Fibroblast of lung (primary cell): ENCODE measurements at regions not wholly inside any gene's neighbourhood (a gene's known extent, or its start where the extent isn't known, plus 50 kb on each side); places are given as distances from the start of the nearest gene placed in this dataset.

Experiments
- DNase-seq, 2 donors: peaks; one replicate each; pipeline versions ENCODE4 v3.0.0 to v3.0.0-alpha.2; 2010; ENCODE audit warnings: low read depth in 2 of 2
- H2AFZ ChIP-seq: 2 replicates; pipeline ENCODE4 v1.5.1; 2012; ENCODE audit warnings: low read length, control low read depth, inconsistent platforms
- H3K27ac ChIP-seq: 2 replicates; pipeline ENCODE4 v1.5.1; 2011; ENCODE audit warnings: low read length, control low read depth; ENCODE audit not compliant: insufficient read depth
- H3K27me3 ChIP-seq: 2 replicates; pipeline ENCODE4 v1.5.1; 2011; ENCODE audit warnings: mild to moderate bottlenecking, low read length; ENCODE audit not compliant: control insufficient read depth, insufficient read depth
- H3K36me3 ChIP-seq: 2 replicates; pipeline ENCODE4 v1.5.1; 2011; ENCODE audit warnings: low read length; ENCODE audit not compliant: control insufficient read depth, insufficient read depth
- H3K4me1 ChIP-seq: 2 replicates; pipeline ENCODE4 v1.5.1; 2011; ENCODE audit warnings: low read length; ENCODE audit not compliant: control insufficient read depth, insufficient read depth; ENCODE audit errors: extremely low read depth
- H3K4me2 ChIP-seq: 2 replicates; pipeline ENCODE4 v1.5.1; 2011; ENCODE audit warnings: low read length, control low read depth; ENCODE audit not compliant: insufficient read depth; ENCODE audit errors: extremely low read depth
- H3K4me3 ChIP-seq, 4 experiments: fragments of 200-600 bp in 1 of 4; sonication (generic) in 1 of 4; replicated peaks in 1 of 4; 2 replicates each; pipeline ENCODE4 v1.5.1; 2011 to 2016; ENCODE audit warnings: low read length in 4 of 4, low read depth in 3 of 4, mild to moderate bottlenecking in 3 of 4, control low read depth in 2 of 4, inconsistent platforms in 1 of 4, mixed read lengths in 1 of 4; ENCODE audit not compliant: insufficient read depth in 1 of 4; ENCODE audit errors: control extremely low read depth in 1 of 4
- H3K79me2 ChIP-seq: 2 replicates; pipeline ENCODE4 v1.5.1; 2012; ENCODE audit warnings: mild to moderate bottlenecking, low read length, inconsistent platforms; ENCODE audit not compliant: control insufficient read depth, insufficient read depth
- H3K9ac ChIP-seq: 2 replicates; pipeline ENCODE4 v1.5.1; 2011; ENCODE audit warnings: mild to moderate bottlenecking, low read length, control low read depth; ENCODE audit not compliant: insufficient read depth
- H3K9me3 ChIP-seq: 2 replicates; pipeline ENCODE4 v1.5.1; 2012; ENCODE audit warnings: low read depth, low read length; ENCODE audit not compliant: control insufficient read depth, insufficient read depth
- H4K20me1 ChIP-seq: 2 replicates; pipeline ENCODE4 v1.5.1; 2011; ENCODE audit warnings: low read length; ENCODE audit not compliant: control insufficient read depth, insufficient read depth; ENCODE audit errors: extremely low read depth
- EZH2 ChIP-seq: IDR thresholded peaks from 2 replicates; pipeline ENCODE4 v1.5.1; 2012; ENCODE audit warnings: low read length, control low read depth, mild to moderate bottlenecking; ENCODE audit errors: missing control alignments
- TF ChIP-seq, protein P1 (sequence below), 2 donors: IDR thresholded peaks in 1 of 2; conservative IDR thresholded peaks in 1 of 2; 1 replicate in 1 of 2; 2 replicates in 1 of 2; pipeline ENCODE4 v1.5.1; 2011 to 2012; ENCODE audit warnings: low read length in 2 of 2, control low read depth in 1 of 2, inconsistent platforms in 1 of 2, low read depth in 1 of 2, mild to moderate bottlenecking in 1 of 2

DNA sequence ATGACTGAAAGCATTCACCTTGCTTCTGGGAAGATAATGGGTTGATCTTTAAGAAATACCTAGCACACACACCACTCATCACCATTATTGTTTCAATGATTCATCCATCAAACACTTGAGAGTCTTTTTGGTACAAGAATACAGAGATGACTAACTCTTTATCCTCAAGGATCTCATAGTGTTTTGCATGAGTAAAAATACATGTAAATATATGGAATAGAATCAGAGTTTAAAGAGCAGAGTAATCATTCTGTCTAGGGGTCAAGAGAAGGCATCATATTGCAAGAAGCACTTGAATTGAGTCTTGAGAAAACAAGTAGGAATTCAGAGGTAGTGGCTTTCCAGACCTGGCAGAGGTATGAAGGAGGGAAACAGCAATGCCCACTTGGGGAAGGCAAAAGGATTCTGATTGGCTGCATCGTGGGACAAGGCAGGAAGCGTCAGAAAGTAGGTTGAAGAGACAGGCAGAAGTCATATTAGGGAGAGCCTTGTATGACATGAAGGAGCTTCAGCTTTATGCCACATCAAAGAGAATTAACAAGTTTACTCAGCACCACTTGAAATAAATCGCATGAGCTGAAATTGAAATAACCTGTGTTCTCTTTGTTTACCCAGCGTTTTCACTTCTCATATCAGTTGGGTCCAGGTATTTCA is 542.5 kb downstream of the TLE1 start:
- Histone ChIP-seq H3K79me2 (no peaks in the 10 kb centered on the region), H3K4me1 (no peaks in the 10 kb centered on the region), H3K27me3 (no peaks in the 10 kb centered on the region), H3K9ac (no peak overlapping the region), H4K20me1 (no peaks in the 10 kb centered on the region), H3K27ac (no peak overlapping the region), H3K36me3 (no peaks in the 10 kb centered on the region), H2AFZ (no peak overlapping the region), H3K4me3 (no peak overlapping the region), H3K9me3 (no peaks in the 10 kb centered on the region), H3K4me2 (no peak overlapping the region)
- DNase-seq, result peak; percentile 18 to 80
- TF ChIP-seq, protein P1, sequence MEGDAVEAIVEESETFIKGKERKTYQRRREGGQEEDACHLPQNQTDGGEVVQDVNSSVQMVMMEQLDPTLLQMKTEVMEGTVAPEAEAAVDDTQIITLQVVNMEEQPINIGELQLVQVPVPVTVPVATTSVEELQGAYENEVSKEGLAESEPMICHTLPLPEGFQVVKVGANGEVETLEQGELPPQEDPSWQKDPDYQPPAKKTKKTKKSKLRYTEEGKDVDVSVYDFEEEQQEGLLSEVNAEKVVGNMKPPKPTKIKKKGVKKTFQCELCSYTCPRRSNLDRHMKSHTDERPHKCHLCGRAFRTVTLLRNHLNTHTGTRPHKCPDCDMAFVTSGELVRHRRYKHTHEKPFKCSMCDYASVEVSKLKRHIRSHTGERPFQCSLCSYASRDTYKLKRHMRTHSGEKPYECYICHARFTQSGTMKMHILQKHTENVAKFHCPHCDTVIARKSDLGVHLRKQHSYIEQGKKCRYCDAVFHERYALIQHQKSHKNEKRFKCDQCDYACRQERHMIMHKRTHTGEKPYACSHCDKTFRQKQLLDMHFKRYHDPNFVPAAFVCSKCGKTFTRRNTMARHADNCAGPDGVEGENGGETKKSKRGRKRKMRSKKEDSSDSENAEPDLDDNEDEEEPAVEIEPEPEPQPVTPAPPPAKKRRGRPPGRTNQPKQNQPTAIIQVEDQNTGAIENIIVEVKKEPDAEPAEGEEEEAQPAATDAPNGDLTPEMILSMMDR (conservative IDR thresholded peaks at IDR 0.05 in 1 of 2, IDR thresholded peaks at IDR 0.05 in 1 of 2; ENCODE audit: low read depth in 1 of 2, low read length in 2 of 2), result no peak
- TF ChIP-seq EZH2, result no peak

DNA sequence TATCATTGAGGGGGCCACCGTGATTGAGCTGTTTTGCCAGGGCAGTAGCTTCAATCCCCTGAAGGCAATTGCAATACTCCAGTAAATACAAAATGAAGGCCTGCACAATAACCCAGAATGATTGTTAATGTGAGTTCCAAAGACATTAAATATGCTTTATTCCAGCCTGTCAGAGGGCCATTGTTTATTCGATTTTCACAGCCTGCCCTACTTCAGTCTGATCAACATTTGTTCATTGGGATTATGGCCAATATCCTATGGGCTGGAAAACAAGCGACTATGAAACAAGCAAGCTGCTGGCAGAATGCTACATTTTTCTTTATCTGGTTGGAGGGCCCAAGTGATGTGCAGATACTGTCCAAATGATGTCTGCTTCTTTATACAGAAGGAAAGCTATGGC is 543.1 kb downstream of the TLE1 start:
- H3K36me3 ChIP-seq, result no peaks in the 10 kb centered on the region
- H3K79me2 ChIP-seq, result no peaks in the 10 kb centered on the region
- H3K9me3 ChIP-seq, result no peaks in the 10 kb centered on the region
- H3K4me3 ChIP-seq, result no peak overlapping the region
- H3K27ac ChIP-seq, result no peak overlapping the region
- H3K4me1 ChIP-seq, result no peaks in the 10 kb centered on the region
- no peaks in the 10 kb centered on the region for H4K20me1 ChIP-seq
- no peak for TF ChIP-seq EZH2
- TF ChIP-seq, protein P1 (conservative IDR thresholded peaks at IDR 0.05 in 1 of 2, IDR thresholded peaks at IDR 0.05 in 1 of 2; ENCODE audit: low read depth in 1 of 2, low read length in 2 of 2), result no peak
- peak in 1 of 2 donors; percentile 43 for DNase-seq
- H3K27me3 ChIP-seq, result no peaks in the 10 kb centered on the region
- H3K9ac ChIP-seq, result no peak overlapping the region
- H2AFZ ChIP-seq, result no peak overlapping the region
- no peak overlapping the region for H3K4me2 ChIP-seq

GRCh38 chr9:81145331-81145963 is 543.9 kb downstream of the TLE1 start:
- Histone ChIP-seq H3K4me1 (no peaks in the 10 kb centered on the region), H3K9me3 (no peaks in the 10 kb centered on the region), H4K20me1 (no peaks in the 10 kb centered on the region), H3K27ac (no peak overlapping the region), H3K9ac (no peak overlapping the region), H2AFZ (no peak overlapping the region), H3K36me3 (no peaks in the 10 kb centered on the region), H3K79me2 (no peaks in the 10 kb centered on the region), H3K4me3 (no peak overlapping the region), H3K27me3 (no peaks in the 10 kb centered on the region), H3K4me2 (no peak overlapping the region)
- TF ChIP-seq, protein P1 (conservative IDR thresholded peaks at IDR 0.05 in 1 of 2, IDR thresholded peaks at IDR 0.05 in 1 of 2; ENCODE audit: low read depth in 1 of 2, low read length in 2 of 2), result no peak
- no peak for TF ChIP-seq EZH2
- DNase-seq, result peak in 1 of 2 donors; percentile 33
